AG04450 (cell line): ENCODE measurements at regions not wholly inside any gene's neighbourhood (a gene's known extent, or its start where the extent isn't known, plus 50 kb on each side); places are given as distances from the start of the nearest gene placed in this dataset.

Experiments
- CTCF ChIA-PET: fragments of 300-600, 350-600 bp; formaldehyde crosslinking; extraction: SDS; loops from one replicate; lab custom pipeline; 2022; ENCODE audit warnings: antibody characterized with exemption, inconsistent platforms; lab: Charles Lee
- POLR2A ChIA-PET: fragments of 350-600 bp; formaldehyde crosslinking; extraction: SDS; loops from one replicate; lab custom pipeline; 2021; ENCODE audit warnings: antibody characterized with exemption, inconsistent platforms; lab: Yijun Ruan, JAX
- DNase-seq: peaks from one replicate; pipeline ENCODE4 v3.0.0-alpha.2; 2011; ENCODE audit warnings: low read depth, low spot score
- H3K27ac ChIP-seq: one replicate; pipeline ENCODE4 v1.5.1; 2012; ENCODE audit warnings: low read depth, low read length, control low read depth
- H3K27me3 ChIP-seq: one replicate; pipeline ENCODE4 v1.6.0; 2012; ENCODE audit warnings: low read length; ENCODE audit not compliant: control insufficient read depth, insufficient read depth
- H3K4me3 ChIP-seq: 2 replicates; pipeline ENCODE4 v1.5.1; 2011; ENCODE audit warnings: mild to moderate bottlenecking, low read depth, low read length, control low read depth
- H3K9me3 ChIP-seq: 2 replicates; pipeline ENCODE4 v1.5.1; 2012; ENCODE audit warnings: low read length; ENCODE audit not compliant: control insufficient read depth, insufficient read depth
- CTCF ChIP-seq: IDR thresholded peaks from 2 replicates; pipeline ENCODE4 v1.5.1; 2011; ENCODE audit warnings: low read depth, low read length, control low read depth, inconsistent platforms

DNA sequence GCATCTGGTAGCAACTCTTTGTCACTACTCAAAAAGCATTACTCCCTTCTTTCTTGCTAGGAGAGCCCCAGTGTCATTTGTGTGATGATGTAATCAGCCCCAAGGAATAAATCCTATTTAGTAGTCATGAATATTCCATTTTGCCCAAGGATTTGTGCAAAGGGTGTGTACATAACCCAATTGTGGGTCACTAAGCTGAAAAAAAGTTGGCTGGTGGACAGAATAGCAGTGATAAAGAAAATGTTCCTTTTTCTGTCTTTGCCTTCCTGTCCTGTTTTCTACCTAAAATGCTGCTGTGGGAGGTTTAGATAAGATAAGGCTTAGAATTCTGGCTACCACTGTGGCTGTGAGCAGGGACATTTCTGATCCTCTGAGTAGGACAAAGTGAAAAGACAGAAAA lies 223.1 kb upstream of the ITGA1 start:
- Histone ChIP-seq H3K4me3 (no peak overlapping the region), H3K9me3 (no peaks in the 10 kb centered on the region), H3K27me3 (no peaks in the 10 kb centered on the region), H3K27ac (no peak overlapping the region)
- no peak for DNase-seq
- CTCF ChIA-PET = no interaction called here
- TF ChIP-seq CTCF = no peak
- POLR2A ChIA-PET = no interaction called here

GRCh38 chr5:52577546-52577945 lies 210.2 kb upstream of the ITGA1 start:
- no peaks in the 10 kb centered on the region for H3K9me3 ChIP-seq
- ChIA-PET CTCF (no interaction called here), POLR2A (no interaction called here)
- DNase-seq = no peak
- no peak overlapping the region for H3K27ac ChIP-seq
- no peak overlapping the region for H3K4me3 ChIP-seq
- no peaks in the 10 kb centered on the region for H3K27me3 ChIP-seq
- no peak for TF ChIP-seq CTCF

DNA sequence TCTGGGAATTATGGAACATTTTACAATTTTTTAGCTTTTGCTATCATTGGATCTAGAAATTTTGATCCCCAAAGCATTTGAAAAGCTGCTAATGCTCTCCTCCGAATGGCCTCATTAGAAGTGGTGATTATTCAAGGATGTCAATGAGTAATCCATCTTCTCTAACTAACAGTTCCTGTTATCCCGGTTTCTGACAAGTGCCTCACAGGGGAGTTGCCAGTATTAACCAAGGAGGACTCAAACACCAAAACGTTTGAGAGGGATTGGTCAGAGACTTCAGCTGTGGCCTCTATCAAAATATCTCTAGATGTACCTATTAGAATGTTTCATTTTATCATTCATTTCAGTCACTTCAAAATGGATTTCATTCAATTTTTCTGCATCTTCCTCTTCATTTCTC lies 208.3 kb upstream of the ITGA1 start:
- no peak for DNase-seq
- CTCF ChIA-PET = no interaction called here
- TF ChIP-seq CTCF = no peak
- POLR2A ChIA-PET = no interaction called here
- H3K9me3 ChIP-seq = no peaks in the 10 kb centered on the region
- no peaks in the 10 kb centered on the region for H3K27me3 ChIP-seq
- H3K27ac ChIP-seq = no peak overlapping the region
- H3K4me3 ChIP-seq = no peak overlapping the region

GRCh38 chr5:52580921-52581320 lies 206.8 kb upstream of the ITGA1 start:
- Histone ChIP-seq H3K9me3 (no peaks in the 10 kb centered on the region), H3K4me3 (no peak overlapping the region), H3K27me3 (no peaks in the 10 kb centered on the region), H3K27ac (no peak overlapping the region)
- ChIA-PET CTCF (no interaction called here), POLR2A (no interaction called here)
- no peak for DNase-seq
- TF ChIP-seq CTCF = no peak

DNA sequence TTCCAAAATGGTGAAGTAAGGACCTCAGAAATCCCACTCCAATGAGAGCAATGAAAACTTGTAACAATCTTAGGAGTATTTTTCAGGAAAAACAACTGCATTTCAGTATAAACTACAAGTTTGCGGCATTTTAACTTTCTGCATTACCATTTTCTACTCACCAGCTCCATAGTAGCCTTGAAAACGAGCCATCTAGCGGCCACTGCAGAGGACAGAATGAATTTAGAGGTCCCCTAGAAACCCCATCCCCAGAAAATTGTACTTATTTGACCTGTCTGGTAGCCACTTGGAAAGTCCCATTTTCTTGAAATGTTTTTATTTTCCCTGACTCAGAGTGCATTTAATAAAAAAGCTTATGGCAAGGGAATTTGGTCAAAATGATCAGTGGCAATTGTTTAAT lies 205.4 kb upstream of the ITGA1 start:
- CTCF ChIA-PET = no interaction called here

More for the DNA sequence above, 205.4 kb upstream of the ITGA1 start:
- Histone ChIP-seq H3K27ac (no peak overlapping the region), H3K9me3 (no peaks in the 10 kb centered on the region), H3K27me3 (no peaks in the 10 kb centered on the region), H3K4me3 (no peak overlapping the region)
- POLR2A ChIA-PET = no interaction called here
- TF ChIP-seq CTCF = peak; percentile 24; the same call in 1 of the 2 replicates
- DNase-seq = no peak
